ENCODE measurements at regions not wholly inside any gene's neighbourhood (a gene's known extent, or its start where the extent isn't known, plus 50 kb on each side); places are given as distances from the start of the nearest gene placed in this dataset.
"Not testable (repeated sequence)": the region's sequence is repeated elsewhere in the genome, so short reads cannot be mapped to it uniquely, and the experiment has no call there.

GRCh38 chrX:137884813-137885212 is 318.9 kb downstream of the ZIC3 start:
- not testable (repeated sequence) for DNase-seq

DNA sequence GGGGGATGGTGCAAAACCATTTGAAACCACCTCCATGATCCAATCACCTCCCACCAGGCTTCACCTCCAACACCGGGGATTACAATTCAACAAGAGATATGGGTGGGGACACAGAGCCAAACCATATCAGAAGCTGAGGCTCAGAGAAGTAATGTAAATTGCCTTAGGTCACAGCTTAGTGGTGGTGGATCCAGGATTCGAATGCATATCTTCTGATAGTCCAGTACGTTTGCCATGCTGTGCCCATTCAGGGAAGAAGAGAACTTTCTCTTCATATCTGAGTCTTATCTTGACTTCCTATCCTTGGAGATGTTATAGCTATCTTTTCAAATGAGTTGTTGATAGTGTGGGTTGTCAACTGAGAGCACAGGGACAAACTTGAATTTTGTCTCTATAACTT is 325.5 kb downstream of the ZIC3 start:
- DNase-seq, result no peak

DNA sequence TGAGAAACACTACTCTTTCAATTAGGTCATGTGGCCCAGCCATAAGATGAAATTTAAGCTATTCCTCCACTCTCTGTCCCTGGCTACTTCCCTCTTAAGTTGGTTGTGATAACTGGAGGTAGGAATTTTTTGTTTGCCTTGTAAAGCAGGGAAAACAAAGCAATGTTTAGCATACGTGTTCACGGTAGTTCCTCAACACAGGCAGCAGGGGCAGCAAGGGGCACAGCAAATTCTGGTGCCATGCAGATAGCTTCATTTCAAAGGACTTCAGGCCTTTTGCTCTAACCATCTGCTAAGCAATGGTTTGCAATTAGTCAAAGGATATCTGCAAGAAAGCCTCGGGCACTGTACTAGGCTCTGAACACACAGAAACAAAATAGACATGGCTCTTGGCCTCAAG is 330.2 kb downstream of the ZIC3 start:
- DNase-seq, result no peak

DNA sequence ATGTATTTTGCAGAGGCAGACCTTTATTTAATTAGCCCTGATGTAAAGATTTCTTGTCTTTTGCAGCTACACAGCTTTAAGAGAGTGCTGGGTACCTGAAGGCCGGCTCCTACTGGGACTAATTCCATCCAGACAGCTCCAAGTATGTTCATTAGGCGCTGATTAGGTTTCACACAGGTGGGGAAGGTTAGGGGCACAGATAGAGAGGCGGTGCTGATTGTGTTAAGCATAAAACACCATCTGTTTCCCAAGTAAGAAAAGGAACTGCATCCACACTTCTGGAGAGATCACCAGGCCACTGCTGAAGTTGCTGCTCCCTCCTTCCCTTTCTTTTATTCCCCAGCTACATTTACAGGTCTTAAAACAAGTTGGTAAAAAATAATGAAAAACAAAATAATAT is 349.5 kb downstream of the ZIC3 start:
- no peak for DNase-seq

GRCh38 chrX:137916090-137916746 is 350.3 kb downstream of the ZIC3 start:
- DNase-seq, result no peak

DNA sequence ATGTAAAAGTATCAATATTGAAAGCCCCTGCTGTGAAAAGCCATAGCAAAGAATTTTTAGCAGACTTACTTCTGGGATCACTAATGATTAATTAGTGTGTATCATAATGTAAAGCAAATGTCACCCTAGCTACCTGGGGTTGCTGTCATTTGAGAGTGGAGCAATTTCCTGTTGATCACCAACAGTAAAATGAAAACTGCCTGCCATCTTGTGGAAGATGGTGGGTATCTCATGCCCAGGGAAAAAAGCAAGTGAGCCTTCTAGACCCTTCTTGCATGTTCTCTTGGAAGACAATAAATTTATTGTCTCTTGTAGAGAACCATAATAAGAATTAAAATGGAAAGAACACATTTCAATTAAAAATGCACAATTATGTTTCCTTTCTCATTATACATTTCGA is 360.2 kb downstream of the ZIC3 start:
- peak; percentile 20 for DNase-seq

DNA sequence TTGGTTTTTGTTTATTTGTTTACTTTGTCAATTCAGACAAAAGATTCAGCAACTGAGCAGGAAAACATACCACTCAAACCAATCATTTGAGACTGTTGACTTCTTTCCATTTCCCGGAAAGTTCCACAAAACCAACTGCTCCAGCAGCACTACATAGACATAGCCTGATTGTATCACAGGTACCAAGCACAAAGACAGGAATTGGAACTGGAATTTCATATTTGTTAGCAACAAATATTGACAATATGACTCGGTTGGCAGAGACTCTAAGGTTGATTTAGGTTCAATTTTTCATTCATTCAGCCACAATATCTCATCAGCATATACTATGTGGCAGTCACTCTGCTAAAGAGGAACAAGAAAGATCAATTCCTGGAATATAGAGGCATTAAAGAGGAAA is 364.0 kb downstream of the ZIC3 start:
- DNase-seq, result no peak

GRCh38 chrX:137930533-137930932 is 364.6 kb downstream of the ZIC3 start:
- no peak for DNase-seq

DNA sequence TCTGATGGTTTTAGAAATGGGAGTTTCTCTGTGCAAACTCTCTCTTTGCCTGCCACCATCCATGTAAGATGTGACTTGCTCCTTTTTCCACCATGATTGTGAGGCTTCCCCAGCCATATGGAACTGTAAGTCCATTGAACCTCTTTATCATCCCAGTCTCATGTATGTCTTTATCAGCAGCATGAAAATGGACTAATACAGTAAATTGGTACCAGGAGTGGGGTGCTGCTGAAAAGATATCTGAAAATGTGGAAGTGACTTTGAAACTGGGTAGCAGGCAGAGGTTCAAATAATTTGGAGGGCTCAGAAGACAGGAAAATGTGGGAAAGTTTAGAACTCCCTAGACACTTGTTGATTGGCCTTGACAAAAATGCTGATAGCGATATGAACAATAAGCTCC is 368.3 kb downstream of the ZIC3 start:
- not testable (repeated sequence) for DNase-seq

- DNase-seq, result not testable (repeated sequence)
Measured at GRCh38 chrX:137934887-137935286, 369.0 kb downstream of the ZIC3 start.

- peak; percentile 39 for DNase-seq
Measured at GRCh38 chrX:137945470-137945869, 379.5 kb downstream of the ZIC3 start.

- no peak for DNase-seq
Measured at GRCh38 chrX:137969191-137969590, 403.3 kb downstream of the ZIC3 start.

DNA sequence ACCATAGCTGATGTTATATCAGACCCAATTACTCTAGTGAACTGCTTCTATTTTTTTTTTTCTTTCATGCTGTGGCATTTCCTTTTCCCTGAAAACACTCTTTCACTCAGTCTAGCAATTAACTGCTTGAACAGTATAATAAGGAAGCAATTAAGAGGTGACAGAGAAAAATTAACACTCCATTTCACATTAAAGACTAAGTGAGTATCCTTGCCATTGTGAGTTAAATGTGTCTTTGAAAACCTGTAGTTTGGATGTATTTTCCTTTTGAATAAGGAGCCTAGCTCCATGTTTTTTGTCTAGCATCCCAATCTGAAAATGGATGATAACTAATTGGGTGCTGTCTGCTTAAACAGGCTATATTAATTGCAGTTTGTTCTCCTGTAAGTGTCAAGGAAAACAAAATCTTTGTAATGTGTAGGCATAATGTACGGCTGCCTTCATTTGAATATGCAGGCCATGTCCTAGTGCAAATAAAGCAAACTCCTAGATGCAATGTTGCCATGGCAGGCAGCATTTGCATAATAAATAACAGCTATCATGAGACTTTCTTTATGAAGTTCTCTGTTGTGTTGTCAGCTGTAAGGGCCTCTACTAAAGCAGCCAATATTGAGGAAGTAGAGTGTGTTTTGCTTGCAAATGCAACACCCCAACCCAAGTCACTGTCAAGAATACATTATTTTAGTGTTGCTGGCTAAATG is 416.7 kb downstream of the ZIC3 start:
- no peak for DNase-seq

GRCh38 chrX:137988470-137988869 is 422.5 kb downstream of the ZIC3 start:
- no peak for DNase-seq

DNA sequence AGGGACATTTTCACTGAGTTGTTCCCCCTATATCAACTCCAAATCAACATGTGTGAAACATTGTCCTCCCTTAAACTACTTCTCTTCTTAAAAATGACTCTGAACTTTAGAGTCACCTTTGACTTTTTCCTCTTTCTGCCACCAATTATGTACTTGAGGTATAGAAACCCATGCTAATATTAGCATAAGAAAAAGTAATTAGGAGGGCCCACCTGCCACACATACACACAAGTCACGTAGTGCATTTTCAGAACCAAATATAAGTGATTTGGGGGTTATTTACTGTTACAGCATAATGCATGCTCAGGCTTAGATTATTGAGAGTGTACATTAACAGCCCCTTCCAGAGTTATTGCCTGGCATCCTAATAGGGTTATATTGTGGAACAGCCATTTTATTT is 432.7 kb downstream of the ZIC3 start:
- no peak for DNase-seq

DNA sequence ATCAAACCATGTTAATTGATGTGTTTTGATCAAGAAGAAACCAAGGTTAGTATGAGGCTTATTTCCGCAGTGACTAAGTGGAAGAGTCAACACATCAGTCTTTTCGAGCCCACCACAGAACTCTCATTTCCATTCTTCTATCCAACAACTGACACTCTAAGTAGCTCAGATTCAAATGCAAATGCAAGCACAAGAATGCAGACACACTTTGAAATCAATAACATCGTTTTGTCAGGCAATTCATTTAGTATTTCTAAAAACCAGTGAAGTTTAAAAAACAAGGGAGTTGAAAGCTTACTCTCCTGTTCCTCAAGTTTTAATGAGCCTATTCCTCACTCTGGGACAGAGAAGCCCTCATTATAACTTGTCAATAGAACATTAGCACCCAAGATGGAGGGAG is 433.1 kb downstream of the ZIC3 start:
- no peak for DNase-seq

GRCh38 chrX:137999552-137999951 is 433.6 kb downstream of the ZIC3 start:
- no peak for DNase-seq

DNA sequence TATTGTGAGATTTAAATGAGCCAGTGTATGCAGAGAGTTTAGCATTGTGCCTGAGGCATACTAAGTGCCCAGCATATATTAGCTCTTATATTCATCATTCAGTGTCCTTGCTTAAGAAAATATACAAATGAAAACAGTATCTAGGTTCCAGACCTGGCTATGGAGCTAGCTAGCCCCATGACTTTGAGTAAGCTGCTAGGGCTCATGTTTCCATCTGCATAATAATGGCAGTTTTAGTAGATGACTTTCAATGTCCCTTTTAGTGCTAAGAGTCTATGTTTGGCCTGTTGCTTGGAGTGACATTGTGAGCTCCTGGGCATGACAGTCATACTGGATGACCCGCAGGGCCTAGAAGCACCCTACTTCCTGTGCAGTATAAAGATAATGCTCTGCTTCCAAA is 435.3 kb downstream of the ZIC3 start:
- DNase-seq, result no peak

DNA sequence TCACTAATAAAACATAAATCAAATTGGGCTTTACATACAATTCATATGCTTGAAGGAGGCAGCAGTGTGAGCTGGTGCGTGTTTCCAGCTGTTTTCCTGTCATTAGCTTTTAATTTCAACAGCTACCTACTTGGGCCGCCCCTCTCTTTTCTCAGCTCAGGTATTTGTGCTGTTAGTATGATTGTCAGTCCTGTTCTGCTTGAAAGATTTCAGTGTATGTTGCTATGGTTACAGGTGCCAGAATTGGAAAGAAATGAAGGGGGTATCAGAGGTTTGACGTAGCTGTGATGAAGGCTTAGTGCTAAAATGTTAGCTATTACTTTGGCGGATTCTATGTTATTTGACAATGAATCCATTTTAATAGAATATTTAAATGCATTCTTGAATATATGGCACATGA is 440.3 kb downstream of the ZIC3 start:
- DNase-seq, result no peak

DNA sequence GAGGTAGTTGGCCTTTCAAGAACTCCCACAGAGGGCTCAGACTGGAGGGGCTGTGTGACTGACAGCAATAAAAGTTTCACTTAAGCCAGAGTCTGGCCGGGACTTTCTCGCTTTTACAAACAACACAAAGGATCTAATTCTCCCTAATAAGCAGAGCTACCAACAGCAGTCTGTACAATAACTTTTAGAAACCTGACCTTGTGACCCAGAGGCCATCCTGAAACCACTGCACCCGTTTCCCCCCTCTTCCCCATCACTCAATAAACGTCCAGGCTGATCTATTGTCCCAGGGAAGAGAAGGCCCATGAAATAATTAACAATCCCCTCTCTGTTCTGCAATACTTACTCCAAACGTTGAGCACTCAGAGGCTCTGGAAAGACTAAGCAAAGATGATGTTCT is 442.4 kb downstream of the ZIC3 start:
- no peak for DNase-seq

DNA sequence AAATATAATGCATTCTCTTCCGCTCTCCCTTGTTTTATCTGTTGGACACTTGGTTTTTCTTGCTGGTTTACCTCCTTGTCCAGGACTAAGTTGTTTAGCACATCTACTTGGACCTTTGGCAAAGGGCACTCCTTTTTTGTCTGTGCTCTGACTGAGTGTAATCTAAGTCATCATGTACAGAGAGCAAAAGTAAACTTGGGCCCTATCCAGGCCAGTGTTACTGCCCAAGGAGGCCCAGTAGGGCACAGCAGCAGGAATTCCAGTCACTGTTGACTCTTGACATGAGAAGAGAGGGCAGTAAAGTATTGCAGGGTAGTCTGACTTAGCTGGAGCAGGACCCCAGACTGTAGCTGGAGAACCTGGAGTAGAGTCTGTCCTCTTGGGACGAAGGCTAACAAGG is 445.5 kb downstream of the ZIC3 start:
- no peak for DNase-seq

DNA sequence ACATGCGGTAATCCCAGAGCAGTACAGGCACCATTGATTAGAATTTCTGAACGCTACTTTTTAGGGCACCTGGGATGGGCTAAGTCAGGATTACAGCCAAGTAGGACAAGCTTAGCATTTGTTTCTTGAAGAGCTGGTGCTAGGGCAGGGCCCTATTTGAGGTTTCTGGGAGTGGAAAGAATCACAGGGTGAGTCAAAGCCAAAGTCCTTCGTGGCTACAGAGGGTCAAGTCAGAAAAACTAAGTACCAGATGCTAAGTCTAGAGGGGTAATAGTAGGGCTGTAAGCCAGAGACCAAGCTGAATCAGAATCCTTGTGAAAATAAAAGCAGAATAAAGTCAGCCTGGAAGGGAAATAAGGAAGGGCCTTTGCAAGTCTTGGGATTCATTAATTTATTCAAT is 448.6 kb downstream of the ZIC3 start:
- no peak for DNase-seq

GRCh38 chrX:138018145-138018799 is 452.3 kb downstream of the ZIC3 start:
- DNase-seq, result peak; percentile 15

DNA sequence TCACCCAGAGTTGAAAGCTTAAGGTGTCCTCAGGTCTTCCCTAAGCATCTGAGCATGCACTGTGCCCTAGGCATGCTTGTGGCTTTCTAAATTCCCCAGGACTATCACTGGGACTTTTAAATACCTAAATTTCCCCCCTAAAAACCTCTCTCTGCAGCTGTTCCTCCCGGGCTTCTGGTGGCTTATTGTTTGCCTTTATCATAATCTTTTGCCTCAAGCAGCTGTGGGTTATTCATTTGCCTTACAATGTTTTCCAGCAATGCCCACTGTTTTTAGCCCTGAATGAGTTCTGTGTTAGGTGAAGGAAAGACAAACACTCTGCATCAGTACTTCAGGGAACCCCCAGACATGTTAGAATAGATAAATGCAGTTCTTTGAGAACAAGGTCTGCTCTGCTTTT is 455.0 kb downstream of the ZIC3 start:
- no peak for DNase-seq

Data from COR-L47 (cell line).